ENCODE measurements at regions not wholly inside any gene's neighbourhood (a gene's known extent, or its start where the extent isn't known, plus 50 kb on each side); places are given as distances from the start of the nearest gene placed in this dataset.
"Not testable (repeated sequence)": the region's sequence is repeated elsewhere in the genome, so short reads cannot be mapped to it uniquely, and the experiment has no call there.

DNA sequence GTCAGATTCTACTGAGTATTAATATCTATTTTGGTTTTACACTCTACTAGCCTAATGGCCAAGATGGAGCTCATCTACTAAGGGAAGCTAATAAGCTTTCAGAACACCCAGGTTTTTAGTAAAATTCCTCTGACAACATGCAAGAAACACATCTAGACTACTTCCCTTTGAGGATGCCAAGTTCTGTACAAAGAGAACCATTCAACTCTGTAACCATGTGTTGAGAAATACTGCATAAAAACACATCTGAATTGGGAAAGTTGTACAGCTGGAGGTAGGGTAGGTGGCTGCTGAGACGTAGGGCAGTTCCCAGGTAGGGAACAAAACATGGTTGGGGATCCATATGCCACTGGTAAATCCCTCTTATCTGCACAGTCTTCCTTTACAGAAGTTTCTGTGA lies 66.2 kb downstream of the SC5D start:
- ATAC-seq = no peak
- intact Hi-C loops (cut with DNase I, micrococcal nuclease) = no loop called here
- DNase-seq = no peak

GRCh38 chr11:121359591-121359990 lies 67.0 kb downstream of the SC5D start:
- DNase-seq = no peak
- intact Hi-C loops (cut with DNase I, micrococcal nuclease) = no loop called here
- ATAC-seq = no peak

DNA sequence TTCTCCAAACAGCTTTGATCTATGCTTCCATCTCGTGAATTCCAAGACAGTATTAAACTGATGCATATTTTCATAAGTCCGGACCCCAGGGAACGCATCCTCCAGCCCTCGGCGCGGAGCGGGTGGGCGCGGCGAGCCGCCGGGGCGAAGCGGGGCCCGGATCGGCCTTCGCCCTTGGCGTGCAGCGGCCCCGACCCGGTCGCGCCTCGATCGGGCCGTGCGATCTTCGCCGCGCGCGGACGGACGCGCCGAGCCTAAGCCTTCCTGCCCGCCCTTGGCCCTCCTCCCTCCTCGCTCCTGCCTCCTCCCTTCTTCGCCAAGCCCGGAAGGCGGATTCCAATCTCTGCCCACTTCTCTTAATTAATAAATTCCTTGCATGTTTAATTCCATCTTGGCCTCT lies 70.4 kb downstream of the SC5D start:
- peak; percentile 42 for ATAC-seq
- DNase-seq; intact Hi-C loops (cut with DNase I, micrococcal nuclease): not testable (repeated sequence)

GRCh38 chr11:121365304-121365703 lies 72.7 kb downstream of the SC5D start:
- DNase-seq (no peak), ATAC-seq (no peak)
- intact Hi-C loops (cut with DNase I, micrococcal nuclease) = no loop called here

GRCh38 chr11:121366038-121366437 lies 73.5 kb downstream of the SC5D start:
- intact Hi-C loops (cut with DNase I, micrococcal nuclease) = no loop called here
- ATAC-seq (peak; percentile 72), DNase-seq (no peak)

GRCh38 chr11:121367001-121367843 lies 74.7 kb downstream of the SC5D start:
- no peak for DNase-seq
- intact Hi-C loops (cut with DNase I, micrococcal nuclease) = no loop called here
- no peak for ATAC-seq

GRCh38 chr11:121367844-121368225 lies 75.3 kb downstream of the SC5D start:
- ATAC-seq (no peak), DNase-seq (no peak)
- intact Hi-C loops (cut with DNase I, micrococcal nuclease) = no loop called here

- DNase-seq (no peak), ATAC-seq (no peak)
- intact Hi-C loops (cut with DNase I, micrococcal nuclease) = no loop called here
Observed at GRCh38 chr11:121368364-121369240, 76.0 kb downstream of the SC5D start.

DNA sequence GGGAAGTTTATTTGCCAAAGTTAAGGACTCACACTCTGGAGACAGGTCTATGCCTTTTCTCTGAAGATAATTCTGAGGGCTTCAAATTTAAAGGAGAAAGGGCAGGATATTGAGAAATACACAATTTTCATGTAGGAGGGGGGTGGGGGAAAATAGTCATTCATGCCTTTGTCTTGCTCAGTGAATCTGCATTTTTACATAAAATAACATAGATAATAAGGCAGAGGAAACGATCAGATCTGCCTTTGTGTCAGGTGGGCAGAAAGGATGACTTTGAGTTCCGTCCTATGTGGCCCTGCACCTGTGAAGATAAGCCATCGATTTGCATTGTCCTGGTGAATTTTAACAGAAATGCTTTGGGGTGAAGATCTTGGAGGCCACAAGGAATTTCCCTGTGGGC lies 76.8 kb downstream of the SC5D start:
- intact Hi-C loops (cut with DNase I, micrococcal nuclease) = no loop called here
- DNase-seq (no peak), ATAC-seq (no peak)

DNA sequence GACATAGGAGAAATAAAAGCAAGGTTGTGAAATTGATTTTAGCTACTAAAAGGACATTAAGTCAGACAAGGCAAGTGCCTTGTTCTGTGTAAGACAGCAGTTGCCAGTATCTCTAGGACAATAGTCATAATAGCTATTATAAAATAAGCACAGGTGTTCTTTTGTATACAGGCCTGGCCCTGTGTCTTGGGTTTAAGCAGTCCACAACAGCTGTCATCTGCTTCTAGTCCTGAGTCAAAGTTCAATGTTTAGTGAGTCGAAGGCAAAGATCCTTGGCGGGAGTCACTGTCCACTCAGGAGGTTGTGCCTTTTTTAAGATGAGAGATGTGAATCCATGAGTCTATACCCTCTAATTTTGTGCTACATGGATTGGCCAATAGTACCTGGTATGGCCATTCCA lies 79.5 kb downstream of the SC5D start:
- intact Hi-C loops (cut with DNase I, micrococcal nuclease) = no loop called here
- DNase-seq = no peak
- peak; percentile 92 for ATAC-seq

DNA sequence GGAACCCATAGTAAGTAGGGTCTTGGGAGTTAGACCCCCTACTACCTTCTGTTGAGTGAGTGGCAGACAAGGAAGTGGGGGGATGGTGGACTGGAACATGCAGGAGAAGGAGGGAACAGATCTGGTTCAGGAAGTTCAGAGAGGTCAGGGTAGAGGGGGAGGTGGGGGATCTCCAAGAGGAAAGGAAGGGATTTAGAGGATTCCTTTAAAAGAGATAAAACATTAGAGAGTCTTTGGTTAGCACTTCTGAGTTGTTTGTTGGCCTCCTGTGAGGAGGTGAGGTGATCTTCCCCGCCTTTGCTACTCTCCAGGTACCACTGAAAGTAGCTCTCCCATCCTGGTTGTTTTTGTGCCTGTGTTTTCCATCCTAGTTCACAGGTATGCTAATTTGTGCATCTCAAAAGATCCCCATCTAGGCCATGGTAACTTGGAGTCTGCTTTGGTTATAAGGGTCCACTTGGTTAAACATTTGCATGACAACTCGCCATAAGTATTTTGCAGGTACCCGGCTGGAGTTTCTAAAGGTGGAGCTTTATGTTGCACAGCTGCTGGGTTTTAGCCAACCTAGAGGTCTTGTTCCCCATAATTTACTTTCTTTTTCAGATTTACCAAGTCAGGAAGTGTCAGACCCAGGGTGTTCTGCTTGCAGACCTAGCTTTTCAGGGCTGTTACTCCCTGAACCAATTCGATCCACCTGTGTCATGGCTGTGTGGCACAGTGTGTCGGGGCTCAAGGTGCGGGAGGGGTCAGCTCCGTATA lies 79.3 kb upstream of the SORL1 start:
- ATAC-seq (peak; percentile 35), DNase-seq (no peak)
- intact Hi-C loops (cut with DNase I, micrococcal nuclease) = no loop called here

- ATAC-seq (no peak), DNase-seq (no peak)
- intact Hi-C loops (cut with DNase I, micrococcal nuclease) = no loop called here
Observed at GRCh38 chr11:121374286-121374985, 77.7 kb upstream of the SORL1 start.

GRCh38 chr11:121376130-121376529 lies 76.0 kb upstream of the SORL1 start:
- ATAC-seq = no peak
- intact Hi-C loops (cut with DNase I, micrococcal nuclease) = no loop called here

GRCh38 chr11:121379145-121379810 lies 72.8 kb upstream of the SORL1 start:
- intact Hi-C loops (cut with DNase I, micrococcal nuclease); DNase-seq; ATAC-seq: not testable (repeated sequence)

More at GRCh38 chr11:121376130-121376529, 76.0 kb upstream of the SORL1 start:
- no peak for DNase-seq

DNA sequence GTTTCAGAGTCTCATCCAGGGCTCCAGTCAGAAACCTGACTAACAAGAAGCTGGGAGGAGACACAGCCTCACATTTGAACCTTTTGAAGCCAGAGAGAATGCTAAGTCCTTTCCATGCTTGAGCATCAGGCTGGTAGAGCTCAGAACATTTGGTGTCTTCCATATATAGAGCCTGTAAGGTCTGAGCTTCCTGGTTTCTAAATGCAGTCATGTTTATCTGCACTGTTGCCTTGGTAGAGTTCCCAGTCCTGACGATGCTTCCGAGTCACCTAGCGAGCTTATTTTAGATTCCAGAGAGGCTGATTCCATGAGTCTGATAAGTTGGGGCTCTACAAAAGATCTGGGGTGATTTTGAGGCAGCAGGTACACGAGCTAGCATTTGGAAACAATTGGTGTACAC lies 68.4 kb upstream of the SORL1 start:
- DNase-seq (no peak), ATAC-seq (no peak)
- intact Hi-C loops (cut with DNase I, micrococcal nuclease) = no loop called here

- intact Hi-C loops (cut with DNase I, micrococcal nuclease) = no loop called here
- DNase-seq (no peak), ATAC-seq (no peak)
Observed at GRCh38 chr11:121385688-121386087, 66.4 kb upstream of the SORL1 start.
